KOPT-K1 (cell line): ENCODE measurements at regions not wholly inside any gene's neighbourhood (a gene's known extent, or its start where the extent isn't known, plus 50 kb on each side); places are given as distances from the start of the nearest gene placed in this dataset.
A peak's percentile ranks its signal among the peaks of the same experiment; 100 is the strongest.
"Not testable (repeated sequence)": the region's sequence is repeated elsewhere in the genome, so short reads cannot be mapped to it uniquely, and the experiment has no call there.

Source experiments
- H3K27ac ChIP-seq: fragments of 200-600 bp; sonication (generic); 2 replicates; pipeline ENCODE4 v1.5.1; 2016; ENCODE audit warnings: antibody characterized with exemption, mild to moderate bottlenecking, low read depth, low read length; ENCODE audit not compliant: poor library complexity, severe bottlenecking
- H3K36me3 ChIP-seq: fragments of 200-600 bp; sonication (generic); 2 replicates; pipeline ENCODE4 v1.5.1; 2017; ENCODE audit warnings: antibody characterized with exemption, mild to moderate bottlenecking, low read length, moderate library complexity; ENCODE audit not compliant: insufficient read depth
- H3K9me3 ChIP-seq: fragments of 200-600 bp; sonication (generic); 2 replicates; pipeline ENCODE4 v1.5.1; 2017; ENCODE audit warnings: antibody characterized with exemption, low read length, mild to moderate bottlenecking; ENCODE audit not compliant: insufficient read depth, poor library complexity, severe bottlenecking

DNA sequence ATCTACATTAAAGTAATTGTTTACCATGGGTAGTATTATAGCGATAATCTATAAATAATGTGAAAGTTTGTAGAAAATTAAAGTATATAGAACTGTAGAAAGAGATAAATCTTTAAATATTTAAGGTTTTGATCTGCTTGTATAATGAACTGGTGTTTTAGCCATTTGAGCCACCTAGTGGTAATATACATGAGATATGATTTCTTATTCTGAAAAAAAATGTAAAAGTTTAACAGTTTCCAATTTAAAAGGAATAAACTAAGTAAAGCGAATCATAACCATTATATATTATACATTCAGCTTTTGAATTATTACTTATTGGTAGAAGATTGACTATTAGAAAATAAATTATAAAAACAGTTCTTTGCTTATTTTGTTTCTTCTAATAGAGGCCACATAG is 91.2 kb downstream of the OTUD1 start:
- Histone ChIP-seq H3K27ac (no peak overlapping the region), H3K36me3 (no peaks in the 10 kb centered on the region), H3K9me3 (no peaks in the 10 kb centered on the region)

DNA sequence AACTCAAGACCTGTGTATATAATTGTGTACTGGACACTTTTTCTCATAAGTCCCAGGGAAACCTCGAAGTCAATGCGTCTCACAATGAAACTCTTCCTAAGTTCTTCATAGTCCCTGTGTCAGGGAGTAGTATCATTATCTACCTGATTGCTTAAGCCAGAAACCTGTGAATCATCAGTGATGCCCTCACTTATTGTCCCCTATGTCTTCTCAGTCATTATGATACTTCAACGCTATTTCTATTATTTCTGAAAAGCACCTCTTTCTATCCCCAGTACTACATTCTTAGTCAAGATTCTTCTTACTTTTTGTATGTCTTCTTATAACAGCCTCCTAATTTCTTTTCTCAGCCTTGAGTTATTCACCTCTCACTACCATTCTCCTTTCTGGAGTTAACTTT is 94.3 kb downstream of the OTUD1 start:
- no peaks in the 10 kb centered on the region for H3K36me3 ChIP-seq
- H3K27ac ChIP-seq, result no peak overlapping the region
- no peaks in the 10 kb centered on the region for H3K9me3 ChIP-seq

DNA sequence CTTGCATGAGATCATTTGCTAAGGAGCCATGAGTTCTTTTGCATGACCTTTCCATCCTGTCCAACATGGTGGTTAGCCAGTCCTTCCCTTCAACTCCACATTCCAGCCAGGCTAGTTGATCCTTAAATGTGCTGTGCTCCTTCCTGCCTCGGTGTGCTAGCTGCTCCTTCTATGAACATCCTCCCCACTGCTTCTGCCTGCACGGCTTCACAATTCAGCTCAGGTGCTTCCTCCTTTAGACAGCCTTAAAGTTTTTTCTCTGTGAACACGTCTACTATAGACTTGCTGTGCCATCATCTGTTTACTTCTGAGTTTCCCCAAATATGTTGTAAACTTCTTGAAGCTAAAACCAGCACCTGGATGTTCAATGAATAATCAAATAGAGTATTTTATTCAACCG is 95.5 kb downstream of the OTUD1 start:
- H3K27ac ChIP-seq, result no peak overlapping the region
- H3K36me3 ChIP-seq, result no peaks in the 10 kb centered on the region
- H3K9me3 ChIP-seq, result peaks cover 9% of the 10 kb centered on the region

DNA sequence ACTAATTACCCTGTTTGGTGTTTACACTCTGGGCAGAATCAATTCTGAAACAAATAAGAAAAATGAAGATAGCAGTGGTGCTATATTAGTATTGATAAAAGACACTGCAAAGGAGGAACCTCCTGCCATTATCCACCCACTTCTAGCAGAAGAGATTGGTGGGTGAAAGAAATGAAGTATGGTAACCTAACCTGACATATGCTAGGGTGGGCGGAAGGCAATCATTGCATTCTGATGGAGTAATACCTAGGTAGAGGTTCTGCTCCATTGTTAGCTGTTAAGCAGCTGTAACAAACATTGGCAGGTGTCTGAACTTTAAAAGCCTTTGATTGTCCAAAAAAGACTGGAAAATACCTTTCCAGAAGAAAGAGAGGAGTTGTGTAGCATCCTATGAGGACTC is 95.9 kb downstream of the OTUD1 start:
- peaks cover 13% of the 10 kb centered on the region for H3K9me3 ChIP-seq
- no peak overlapping the region for H3K27ac ChIP-seq
- no peaks in the 10 kb centered on the region for H3K36me3 ChIP-seq

DNA sequence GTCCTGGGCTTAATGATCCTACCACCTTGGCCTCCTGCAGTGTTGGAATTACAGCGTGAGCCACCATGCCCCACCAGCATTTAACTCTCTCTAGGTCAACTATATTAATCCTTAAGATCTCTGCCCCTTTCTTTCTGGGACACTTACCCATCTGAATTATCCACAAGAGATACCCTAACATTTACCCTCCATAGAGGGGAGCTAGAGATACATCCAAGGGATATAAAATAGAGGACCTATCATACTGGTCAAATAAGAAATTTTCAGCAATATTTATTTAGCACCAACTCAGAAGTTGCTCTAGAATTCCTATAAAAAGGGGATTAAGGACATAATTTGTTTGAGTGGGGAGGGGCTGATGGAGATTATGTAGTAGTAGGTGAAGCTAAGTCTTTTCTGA is 96.5 kb downstream of the OTUD1 start:
- Histone ChIP-seq H3K9me3 (peaks cover 17% of the 10 kb centered on the region), H3K27ac (no peak overlapping the region), H3K36me3 (no peaks in the 10 kb centered on the region)

DNA sequence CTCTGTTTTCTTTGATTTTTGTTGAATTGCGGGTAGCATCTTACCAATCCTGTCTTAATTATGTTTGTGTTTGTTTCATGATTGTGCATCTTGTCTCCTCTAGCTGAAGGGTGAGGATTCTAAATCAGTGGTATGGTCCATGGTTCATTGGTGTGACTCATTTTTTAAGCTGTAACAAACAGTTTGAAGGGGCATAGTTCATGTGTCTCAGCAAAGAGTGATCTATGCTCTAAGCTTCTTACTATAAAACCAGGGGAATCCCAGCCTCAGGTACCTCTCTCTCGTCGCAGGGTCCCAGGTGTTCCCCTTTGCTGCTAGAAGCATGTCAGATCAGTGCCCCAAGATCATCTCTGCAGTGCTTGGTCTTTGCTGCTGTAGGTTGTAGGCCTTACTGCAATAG is 100.1 kb downstream of the OTUD1 start:
- H3K27ac ChIP-seq, result peak overlapping the region; percentile 81
- no peaks in the 10 kb centered on the region for H3K36me3 ChIP-seq
- peaks cover 27% of the 10 kb centered on the region for H3K9me3 ChIP-seq

DNA sequence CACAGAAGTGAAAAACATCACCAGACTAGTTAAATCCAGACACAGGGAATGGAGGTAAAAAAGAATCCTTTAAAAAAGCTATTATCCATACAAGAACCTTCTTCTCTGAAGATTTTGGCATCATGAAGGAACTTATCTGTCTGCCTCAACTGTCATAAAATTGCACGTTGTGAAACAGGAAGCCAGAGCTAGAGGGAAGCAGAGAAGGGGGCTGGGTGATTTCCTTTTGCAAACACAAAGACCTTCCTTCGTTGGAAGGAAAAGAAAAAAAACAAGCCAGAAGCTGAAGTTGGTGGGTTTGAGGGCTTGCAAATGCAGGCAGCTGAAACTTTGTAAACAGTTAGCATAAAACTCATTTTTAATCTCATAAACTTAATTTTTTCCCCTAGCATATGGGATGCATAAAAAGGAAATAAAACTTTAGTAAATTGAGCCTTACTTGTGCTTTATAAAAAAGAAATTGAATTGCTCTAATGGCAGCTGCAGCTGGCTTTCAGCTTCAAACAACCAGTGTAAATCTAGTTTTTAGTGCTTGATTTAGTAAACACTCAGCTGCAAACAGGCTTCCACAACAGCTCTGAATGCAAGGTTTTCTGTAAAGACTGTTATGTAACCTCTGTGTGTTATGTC is 101.6 kb downstream of the OTUD1 start:
- Histone ChIP-seq H3K36me3 (no peaks in the 10 kb centered on the region), H3K9me3 (peaks cover 27% of the 10 kb centered on the region), H3K27ac (peak overlapping the region; percentile 81)

DNA sequence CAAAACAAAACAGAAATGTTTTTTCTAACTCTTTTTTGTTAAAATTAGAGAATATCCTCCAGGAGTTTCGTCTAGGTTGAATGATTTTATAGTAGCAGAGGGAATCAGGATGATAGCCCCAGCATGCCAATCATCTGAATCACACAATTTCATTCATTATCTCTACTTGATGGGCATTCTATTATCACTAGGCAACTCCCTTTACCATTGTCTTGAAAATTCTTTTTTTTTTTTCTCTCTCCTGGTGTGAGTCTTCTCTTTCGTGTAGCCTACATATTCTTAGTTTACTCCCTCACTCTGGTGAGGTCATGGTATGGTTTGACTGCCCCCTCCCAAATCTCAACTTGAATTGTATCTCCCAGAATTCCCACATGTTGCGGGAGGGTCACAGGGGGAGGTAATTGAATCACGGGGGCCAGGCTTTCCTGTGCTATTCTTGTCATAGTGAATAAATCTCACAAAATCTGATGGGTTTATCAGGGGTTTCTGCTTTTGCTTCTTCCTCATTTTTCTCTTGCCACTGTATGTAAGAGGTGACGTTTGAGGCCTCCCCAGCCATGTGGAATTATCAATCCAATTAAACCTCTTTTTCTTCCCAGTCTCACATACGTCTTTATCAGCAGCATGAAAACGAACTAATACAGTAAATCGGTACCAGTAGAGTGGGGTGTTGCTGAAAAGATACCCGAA is 105.0 kb downstream of the OTUD1 start:
- H3K9me3 ChIP-seq, result peaks cover 26% of the 10 kb centered on the region
- no peaks in the 10 kb centered on the region for H3K36me3 ChIP-seq
- H3K27ac ChIP-seq, result no peak overlapping the region

DNA sequence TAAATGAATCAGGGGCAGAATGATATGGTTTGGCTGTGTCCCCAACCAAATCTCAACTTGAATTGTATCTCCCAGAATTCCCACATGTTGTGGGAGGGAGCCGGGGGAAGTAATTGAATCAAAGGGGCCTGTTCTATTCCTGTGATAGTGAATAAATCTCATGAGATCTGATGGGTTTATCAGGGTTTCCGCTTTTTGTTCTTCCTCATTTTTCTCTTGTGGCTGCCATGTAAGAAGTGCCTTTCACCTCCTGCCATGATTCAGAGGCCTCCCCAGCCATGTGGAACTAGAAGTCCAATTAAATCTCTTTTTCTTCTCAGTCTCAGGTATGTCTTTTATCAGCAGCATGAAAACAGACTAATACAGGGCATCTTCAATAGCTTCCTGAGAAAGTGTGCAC is 107.0 kb downstream of the OTUD1 start:
- peaks cover 16% of the 10 kb centered on the region for H3K9me3 ChIP-seq
- not testable (repeated sequence) for H3K27ac ChIP-seq

DNA sequence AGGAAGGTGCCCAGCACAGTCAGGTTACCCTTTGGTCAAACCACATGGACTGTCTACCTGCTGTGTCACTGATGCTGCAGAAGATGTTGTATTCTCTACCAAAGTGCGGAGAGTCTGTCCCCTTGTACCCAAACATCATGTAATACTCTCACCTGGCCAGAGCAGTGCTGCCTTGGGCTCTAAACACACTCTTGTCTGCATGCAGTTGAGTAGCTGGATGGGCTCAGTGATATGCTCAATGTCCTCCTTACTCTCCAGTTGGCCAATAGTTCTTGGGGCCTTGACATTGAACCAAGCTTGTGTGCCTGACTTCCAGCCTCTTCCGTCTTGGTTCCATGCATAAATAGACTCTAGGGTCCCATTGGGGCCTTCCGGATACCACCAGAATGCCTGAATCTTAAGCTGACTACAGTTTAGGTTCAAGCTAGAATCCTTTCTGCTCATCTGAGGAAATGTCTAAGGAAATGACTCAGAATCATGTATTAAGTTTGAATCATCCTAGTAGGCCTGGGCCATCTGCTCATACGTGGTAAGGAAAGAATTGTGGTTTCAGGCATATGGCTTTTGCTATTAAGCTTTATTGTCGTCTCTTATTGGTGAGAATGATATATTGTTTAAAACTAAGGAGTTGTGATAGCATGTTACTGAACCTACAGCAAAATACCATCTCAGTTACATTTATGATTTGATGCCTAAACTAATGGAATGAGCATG is 118.0 kb downstream of the OTUD1 start:
- Histone ChIP-seq H3K27ac (no peak overlapping the region), H3K9me3 (no peaks in the 10 kb centered on the region), H3K36me3 (no peaks in the 10 kb centered on the region)

More for the DNA sequence above, 107.0 kb downstream of the OTUD1 start:
- not testable (repeated sequence) for H3K36me3 ChIP-seq

DNA sequence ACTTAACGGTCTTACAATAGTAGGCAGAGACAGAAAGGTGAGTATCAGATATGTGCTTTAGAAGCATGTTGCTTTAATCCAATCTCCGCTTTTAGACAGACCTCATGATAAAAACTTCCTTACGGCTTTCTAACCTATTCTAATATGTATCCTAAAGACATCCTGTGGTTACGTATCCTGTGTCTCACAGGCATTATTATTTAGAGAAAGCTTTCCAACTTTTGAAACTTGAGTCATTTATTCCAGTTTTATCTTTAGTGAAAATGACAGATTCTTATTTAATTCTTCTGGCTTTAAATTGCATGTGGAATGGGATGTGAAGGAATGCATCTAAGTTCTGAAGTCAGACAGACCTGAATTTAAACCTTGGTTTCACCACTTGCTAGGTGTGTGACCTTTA is 118.9 kb downstream of the OTUD1 start:
- Histone ChIP-seq H3K36me3 (no peaks in the 10 kb centered on the region), H3K9me3 (no peaks in the 10 kb centered on the region), H3K27ac (no peak overlapping the region)

DNA sequence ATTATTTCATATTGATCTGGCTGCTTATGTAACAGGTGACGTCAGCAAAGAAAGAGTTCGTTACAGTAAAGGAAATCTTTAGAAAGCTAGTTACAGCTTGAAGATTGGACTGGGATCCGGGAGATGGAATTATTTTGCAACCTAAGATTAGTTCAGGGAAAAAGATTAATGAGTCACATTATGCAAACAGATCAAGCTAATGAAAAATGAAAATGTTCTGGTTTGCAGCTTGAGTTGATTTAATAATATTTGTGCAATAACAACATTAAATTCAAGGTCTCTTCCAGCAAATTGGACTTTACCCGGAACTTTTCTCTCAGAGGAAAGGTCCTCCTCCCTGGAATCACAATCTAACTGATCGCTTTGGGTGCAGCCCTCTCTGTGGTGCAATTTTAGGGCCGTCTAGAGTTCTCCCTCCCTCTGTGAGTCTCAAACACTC is 119.5 kb downstream of the OTUD1 start:
- no peaks in the 10 kb centered on the region for H3K36me3 ChIP-seq
- no peak overlapping the region for H3K27ac ChIP-seq
- H3K9me3 ChIP-seq, result no peaks in the 10 kb centered on the region

DNA sequence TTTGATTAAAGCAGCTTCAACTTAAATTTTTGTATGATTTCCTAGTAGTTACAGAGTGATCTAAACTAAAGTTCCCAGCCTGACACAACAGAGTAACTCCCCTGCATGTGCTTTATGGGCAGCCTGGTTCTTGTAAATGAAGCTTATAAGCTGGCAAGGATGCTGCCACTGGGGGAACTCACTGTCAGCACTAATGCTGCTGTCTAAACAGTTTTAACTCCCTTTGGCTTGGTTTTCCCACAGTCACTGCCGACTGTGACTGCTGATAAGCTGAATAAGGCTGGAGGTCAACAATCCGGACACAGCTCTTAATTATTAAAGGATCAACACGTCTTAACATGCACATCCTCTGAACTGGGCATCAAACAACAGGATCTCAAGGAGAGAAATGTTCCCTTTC is 130.1 kb downstream of the OTUD1 start:
- peaks cover 21% of the 10 kb centered on the region for H3K9me3 ChIP-seq
- H3K36me3 ChIP-seq, result no peaks in the 10 kb centered on the region
- no peak overlapping the region for H3K27ac ChIP-seq

DNA sequence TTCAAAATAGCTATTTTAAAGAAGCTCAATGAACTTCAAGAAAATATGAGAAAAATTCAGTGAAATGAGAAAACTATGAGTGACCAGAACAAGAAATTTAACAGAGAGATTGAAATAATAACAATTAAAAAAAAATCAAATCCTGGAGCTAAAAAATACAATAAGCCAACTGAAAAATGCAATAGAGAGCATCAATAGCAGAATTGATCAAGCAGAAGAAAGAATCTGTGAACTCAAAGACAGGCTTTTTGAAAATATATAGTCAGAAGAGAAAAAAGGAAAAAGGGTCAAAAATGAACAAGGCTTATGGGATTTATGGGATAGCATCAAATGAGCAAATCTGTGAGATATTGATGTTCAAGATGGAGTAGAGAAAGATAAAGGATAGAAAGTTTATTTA is 133.0 kb downstream of the OTUD1 start:
- Histone ChIP-seq H3K27ac (no peak overlapping the region), H3K36me3 (no peaks in the 10 kb centered on the region), H3K9me3 (peaks cover 21% of the 10 kb centered on the region)

DNA sequence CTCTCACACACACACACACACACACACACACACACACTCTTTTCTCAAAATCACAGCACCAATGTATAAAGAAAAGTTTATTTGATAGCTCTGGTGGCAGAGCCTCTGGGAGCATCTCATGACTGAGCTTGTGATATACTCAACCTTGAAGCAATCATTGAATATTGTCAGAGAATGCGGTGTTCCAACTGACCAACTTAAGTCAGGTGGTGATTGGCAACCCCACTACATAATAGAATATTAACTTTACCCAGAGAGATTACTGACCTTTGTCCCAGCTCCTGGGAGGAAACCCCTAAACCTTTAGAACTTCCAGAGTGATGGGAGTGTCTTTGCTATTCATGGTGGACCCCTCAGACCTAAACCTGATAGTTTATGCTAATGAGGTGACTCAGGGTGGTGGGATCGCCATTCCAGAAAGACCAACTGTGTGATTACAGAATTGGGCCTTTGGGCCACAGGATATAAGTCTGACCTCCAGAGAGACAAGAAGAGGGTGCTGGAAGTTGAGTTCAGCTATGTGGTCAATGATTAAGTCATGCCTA is 143.1 kb downstream of the OTUD1 start:
- Histone ChIP-seq H3K36me3 (no peaks in the 10 kb centered on the region), H3K9me3 (peaks cover 4% of the 10 kb centered on the region), H3K27ac (no peak overlapping the region)
